Ascending aorta (tissue), 2 donors: ENCODE measurements at regions not wholly inside any gene's neighbourhood (a gene's known extent, or its start where the extent isn't known, plus 50 kb on each side); places are given as distances from the start of the nearest gene placed in this dataset.

ENCODE experiments used
- DNase-seq, 2 donors: peaks; one replicate each; pipeline ENCODE4 v3.0.0-alpha.2; 2019; ENCODE audit warnings: low spot score in 2 of 2
- H3K27ac ChIP-seq, 2 donors: fragments of 200-600 bp; sonication (generic); one replicate each; pipeline ENCODE4 v1.5.1; 2016 to 2017; ENCODE audit warnings: mild to moderate bottlenecking in 1 of 2
- H3K27me3 ChIP-seq: fragments of 200-600 bp; sonication (generic); one replicate; pipeline ENCODE4 v1.5.1; 2017
- H3K36me3 ChIP-seq, 2 donors: fragments of 200-600 bp; sonication (generic); one replicate each; pipeline ENCODE4 v1.5.1; 2016
- H3K4me1 ChIP-seq, 2 donors: fragments of 200-600 bp; sonication (generic); one replicate each; pipeline ENCODE4 v1.5.1; 2016 to 2017; ENCODE audit warnings: mild to moderate bottlenecking in 1 of 2
- H3K4me3 ChIP-seq, 2 donors: fragments of 200-600 bp; sonication (generic); one replicate each; pipeline ENCODE4 v1.5.1; 2016 to 2017; ENCODE audit warnings: mild to moderate bottlenecking in 1 of 2
- H3K9me3 ChIP-seq, 2 donors: fragments of 200-600 bp; sonication (generic); one replicate each; pipeline ENCODE4 v1.5.1; 2016
- intact Hi-C: fragments of 100-400 bp; cut with DNase I; formaldehyde crosslinking; loops from one replicate; pipeline ENCODE4 v1.15.1; 2023
- TF ChIP-seq, protein P1 (sequence below), 3 experiments: fragments of 200-600 bp in 2 of 3; fragments of 450-650 bp in 1 of 3; sonication (generic) in 2 of 3; IDR thresholded peaks; one replicate each; pipeline ENCODE4 v1.5.1; 2016 to 2019; ENCODE audit warnings: antibody characterized with exemption in 3 of 3, mild to moderate bottlenecking in 1 of 3, moderate library complexity in 1 of 3

- H3K9me3 ChIP-seq: no peaks in the 10 kb centered on the region
- H3K4me1 ChIP-seq: peaks cover 0 to 3% of the 10 kb centered on the region in 2 donors
- no peaks in the 10 kb centered on the region for H3K27me3 ChIP-seq
- TF ChIP-seq, protein P1, sequence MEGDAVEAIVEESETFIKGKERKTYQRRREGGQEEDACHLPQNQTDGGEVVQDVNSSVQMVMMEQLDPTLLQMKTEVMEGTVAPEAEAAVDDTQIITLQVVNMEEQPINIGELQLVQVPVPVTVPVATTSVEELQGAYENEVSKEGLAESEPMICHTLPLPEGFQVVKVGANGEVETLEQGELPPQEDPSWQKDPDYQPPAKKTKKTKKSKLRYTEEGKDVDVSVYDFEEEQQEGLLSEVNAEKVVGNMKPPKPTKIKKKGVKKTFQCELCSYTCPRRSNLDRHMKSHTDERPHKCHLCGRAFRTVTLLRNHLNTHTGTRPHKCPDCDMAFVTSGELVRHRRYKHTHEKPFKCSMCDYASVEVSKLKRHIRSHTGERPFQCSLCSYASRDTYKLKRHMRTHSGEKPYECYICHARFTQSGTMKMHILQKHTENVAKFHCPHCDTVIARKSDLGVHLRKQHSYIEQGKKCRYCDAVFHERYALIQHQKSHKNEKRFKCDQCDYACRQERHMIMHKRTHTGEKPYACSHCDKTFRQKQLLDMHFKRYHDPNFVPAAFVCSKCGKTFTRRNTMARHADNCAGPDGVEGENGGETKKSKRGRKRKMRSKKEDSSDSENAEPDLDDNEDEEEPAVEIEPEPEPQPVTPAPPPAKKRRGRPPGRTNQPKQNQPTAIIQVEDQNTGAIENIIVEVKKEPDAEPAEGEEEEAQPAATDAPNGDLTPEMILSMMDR (IDR thresholded peaks at IDR 0.05): no peak
- no peak for DNase-seq
- intact Hi-C loops: loop anchor here (5.0 to 10.0 kb wide), 2 partner anchors 414 to 502 kb away; no protein-coding TSS in a partner anchor
- no peaks in the 10 kb centered on the region for H3K36me3 ChIP-seq
- H3K4me3 ChIP-seq: no peak overlapping the region
- H3K27ac ChIP-seq: no peak overlapping the region
Observed at GRCh38 chr9:3730511-3730922, 204.7 kb upstream of the RFX3 start.

- Histone ChIP-seq H3K27me3 (no peaks in the 10 kb centered on the region), H3K9me3 (no peaks in the 10 kb centered on the region), H3K4me1 (no peaks in the 10 kb centered on the region), H3K4me3 (no peak overlapping the region), H3K27ac (no peak overlapping the region), H3K36me3 (no peaks in the 10 kb centered on the region)
- TF ChIP-seq, protein P1 (IDR thresholded peaks at IDR 0.05): no peak
- intact Hi-C loops: no loop called here
- no peak for DNase-seq
Observed at GRCh38 chr9:3721096-3721495, 195.3 kb upstream of the RFX3 start.

DNA sequence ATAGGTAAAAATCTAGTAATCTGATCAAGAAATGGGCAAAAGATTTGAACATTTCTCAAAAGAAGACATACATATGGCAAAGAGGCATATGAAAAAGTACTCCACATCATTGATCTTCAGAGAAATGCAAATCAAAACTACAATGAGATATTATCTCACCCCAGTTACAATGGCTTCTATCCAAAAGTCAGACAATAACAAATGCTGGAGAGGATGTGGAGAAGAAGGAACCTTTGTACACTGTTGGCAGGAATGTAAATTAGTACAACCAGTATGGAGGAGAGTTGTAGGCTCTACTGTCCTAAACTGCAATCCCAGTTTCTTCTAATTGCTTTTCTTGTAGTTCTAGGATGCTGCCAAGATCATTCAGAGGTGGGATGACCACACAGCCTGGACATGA, 193.5 kb upstream of the RFX3 start:
- Histone ChIP-seq H3K4me3 (no peak overlapping the region), H3K27ac (no peak overlapping the region), H3K9me3 (no peaks in the 10 kb centered on the region), H3K36me3 (no peaks in the 10 kb centered on the region), H3K27me3 (no peaks in the 10 kb centered on the region), H3K4me1 (no peaks in the 10 kb centered on the region)
- DNase-seq: no peak
- TF ChIP-seq, protein P1 (IDR thresholded peaks at IDR 0.05): no peak
- intact Hi-C loops: no loop called here

DNA sequence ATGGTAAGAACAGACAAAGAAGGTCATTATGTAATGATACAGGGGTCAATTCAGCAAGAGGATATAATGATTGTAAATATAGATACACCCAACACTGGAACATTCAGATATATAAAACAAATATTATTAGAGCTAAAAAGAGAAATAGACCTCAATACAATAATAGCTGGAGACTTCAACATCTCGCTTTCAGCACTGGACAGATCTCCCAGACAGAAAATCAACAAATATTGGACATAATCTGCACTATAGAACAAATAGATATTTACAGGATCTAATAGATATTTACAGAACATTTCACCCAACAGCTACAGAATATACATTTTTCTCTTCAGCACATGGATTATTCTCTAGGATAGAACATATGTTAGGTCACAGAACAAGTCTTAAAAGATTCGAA, 190.6 kb upstream of the RFX3 start:
- no peak overlapping the region for H3K4me3 ChIP-seq
- TF ChIP-seq, protein P1 (IDR thresholded peaks at IDR 0.05): no peak
- H3K4me1 ChIP-seq: no peaks in the 10 kb centered on the region
- H3K27ac ChIP-seq: no peak overlapping the region
- H3K9me3 ChIP-seq: no peaks in the 10 kb centered on the region
- no peak for DNase-seq
- H3K36me3 ChIP-seq: no peaks in the 10 kb centered on the region
- H3K27me3 ChIP-seq: no peaks in the 10 kb centered on the region
- intact Hi-C loops: no loop called here

GRCh38 chr9:3708751-3709150, 182.9 kb upstream of the RFX3 start:
- no peaks in the 10 kb centered on the region for H3K27me3 ChIP-seq
- no peak overlapping the region for H3K4me3 ChIP-seq
- no peak overlapping the region for H3K27ac ChIP-seq
- intact Hi-C loops: no loop called here
- TF ChIP-seq, protein P1 (IDR thresholded peaks at IDR 0.05): no peak
- no peaks in the 10 kb centered on the region for H3K9me3 ChIP-seq
- H3K4me1 ChIP-seq: no peaks in the 10 kb centered on the region
- H3K36me3 ChIP-seq: no peaks in the 10 kb centered on the region
- DNase-seq: no peak

GRCh38 chr9:3704890-3705289, 179.1 kb upstream of the RFX3 start:
- H3K4me3 ChIP-seq: no peak overlapping the region
- H3K27ac ChIP-seq: no peak overlapping the region
- no peaks in the 10 kb centered on the region for H3K36me3 ChIP-seq
- H3K9me3 ChIP-seq: no peaks in the 10 kb centered on the region
- no peaks in the 10 kb centered on the region for H3K4me1 ChIP-seq
- intact Hi-C loops: no loop called here
- DNase-seq: no peak
- TF ChIP-seq, protein P1 (IDR thresholded peaks at IDR 0.05): no peak
- H3K27me3 ChIP-seq: no peaks in the 10 kb centered on the region
